ENCODE measurements at regions not wholly inside any gene's neighbourhood (a gene's known extent, or its start where the extent isn't known, plus 50 kb on each side); places are given as distances from the start of the nearest gene placed in this dataset.

DNA sequence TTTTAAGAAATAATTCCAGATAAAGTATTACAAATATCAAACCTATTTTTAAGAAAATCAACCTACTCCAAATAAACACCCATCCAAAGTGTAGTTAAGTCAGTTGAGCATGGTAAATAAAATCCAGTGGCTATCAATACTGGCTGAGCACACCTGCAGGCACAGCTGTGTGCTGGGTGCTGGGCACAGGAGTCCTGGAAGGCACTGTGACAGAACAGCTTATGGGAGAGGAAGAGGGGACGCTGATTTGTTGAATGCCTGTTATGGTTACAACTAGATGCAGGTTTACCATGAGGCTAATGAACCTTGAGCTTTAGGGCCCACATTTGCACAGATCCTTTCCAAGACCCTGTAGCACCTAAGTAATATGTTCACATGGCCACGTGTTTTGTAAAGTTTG is 202.7 kb downstream of the MTX2 start:
- no peak for DNase-seq

DNA sequence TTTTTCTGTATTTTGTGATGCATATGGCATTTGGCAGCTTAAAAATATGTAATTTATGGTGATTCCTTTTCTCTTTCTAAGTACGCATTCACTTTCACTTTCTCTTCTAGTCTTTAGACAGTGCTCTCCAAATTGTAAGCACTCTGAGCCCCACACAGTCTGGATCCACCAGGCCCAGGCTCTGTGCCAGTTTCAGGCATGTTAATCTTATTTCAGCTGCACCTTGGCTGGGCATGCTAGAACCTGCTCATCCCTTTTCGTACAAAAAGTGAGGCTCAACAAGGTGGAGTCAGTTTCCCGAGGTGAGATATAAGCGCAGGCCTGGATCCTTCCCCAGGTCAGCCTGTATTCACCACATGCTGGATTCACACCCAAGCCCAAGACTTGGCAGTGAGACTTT is 203.9 kb downstream of the MTX2 start:
- DNase-seq: no peak

DNA sequence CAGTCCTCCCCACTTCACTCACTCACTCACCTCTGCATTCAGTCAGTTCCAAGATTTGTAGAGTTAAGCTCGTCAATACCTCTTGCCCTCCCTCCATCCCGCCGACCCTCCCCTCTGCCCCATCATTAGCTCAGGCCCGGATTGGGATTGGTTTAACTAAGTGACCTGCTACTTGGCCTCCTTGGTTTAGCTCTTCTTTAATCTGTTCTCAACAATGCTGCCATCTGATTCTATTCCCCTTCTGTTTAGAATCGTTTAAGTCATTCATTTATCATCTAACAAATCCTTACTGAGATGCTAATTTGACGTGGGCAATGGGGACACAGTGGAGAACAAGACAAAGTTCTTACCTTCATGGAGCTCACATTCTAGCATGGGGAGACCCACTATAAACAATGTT is 204.6 kb downstream of the MTX2 start:
- DNase-seq: no peak

DNA sequence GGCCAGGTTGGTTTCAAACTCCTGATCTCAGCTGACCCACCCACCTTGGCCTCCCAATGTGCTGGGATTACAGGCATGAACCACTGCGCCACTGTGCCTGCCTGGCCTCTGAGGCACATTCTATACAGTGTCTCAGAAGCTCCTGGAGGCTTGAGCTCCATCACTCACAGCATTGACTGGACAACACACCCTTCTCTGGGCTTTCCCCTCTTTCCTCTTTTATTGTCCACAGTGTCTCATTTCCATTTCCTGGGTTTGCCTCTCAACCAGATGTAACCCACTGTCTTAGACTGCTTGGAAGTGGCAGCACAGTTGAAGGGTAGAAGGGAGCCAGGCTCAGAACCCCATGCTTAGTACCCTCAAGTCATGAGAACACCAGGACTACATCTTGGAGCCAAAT is 208.1 kb downstream of the MTX2 start:
- no peak for DNase-seq

DNA sequence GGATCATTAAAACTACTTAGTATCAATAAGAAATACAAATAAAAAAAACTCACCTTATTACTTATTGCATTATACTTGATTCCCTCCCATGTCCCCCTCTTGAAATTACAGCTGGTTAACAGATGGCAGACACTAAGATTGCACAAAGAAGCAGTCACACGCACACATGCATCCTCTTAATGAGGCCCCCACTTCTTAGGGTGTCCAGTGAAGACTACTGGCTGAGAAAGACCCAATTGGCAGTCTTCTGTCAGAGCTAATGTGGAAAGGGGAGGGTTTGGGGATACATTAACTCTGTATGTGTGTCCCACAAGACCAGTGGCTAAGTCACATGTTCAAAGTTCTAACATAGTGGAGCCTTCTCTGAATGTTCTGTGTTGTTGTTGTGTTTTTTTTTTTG is 210.7 kb downstream of the MTX2 start:
- DNase-seq: no peak

DNA sequence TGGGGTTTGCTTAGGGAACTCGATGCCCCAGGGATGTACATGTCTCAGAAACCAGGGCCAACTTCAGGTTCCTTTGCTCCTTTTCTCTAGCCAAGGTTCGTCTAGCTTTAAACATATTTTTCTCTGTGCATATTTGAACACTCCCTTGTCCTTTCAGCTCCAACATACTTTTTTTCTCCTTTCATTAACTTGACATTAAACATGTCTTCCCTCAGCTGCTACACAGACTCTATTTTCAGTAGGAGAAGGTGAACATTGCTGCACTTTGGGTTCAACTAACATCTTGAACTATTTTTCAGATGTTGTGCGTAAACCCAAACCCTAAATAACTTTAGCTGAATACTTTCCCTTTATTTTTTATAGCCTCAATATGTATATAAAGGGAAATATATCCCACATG is 212.9 kb downstream of the MTX2 start:
- no peak for DNase-seq

DNA sequence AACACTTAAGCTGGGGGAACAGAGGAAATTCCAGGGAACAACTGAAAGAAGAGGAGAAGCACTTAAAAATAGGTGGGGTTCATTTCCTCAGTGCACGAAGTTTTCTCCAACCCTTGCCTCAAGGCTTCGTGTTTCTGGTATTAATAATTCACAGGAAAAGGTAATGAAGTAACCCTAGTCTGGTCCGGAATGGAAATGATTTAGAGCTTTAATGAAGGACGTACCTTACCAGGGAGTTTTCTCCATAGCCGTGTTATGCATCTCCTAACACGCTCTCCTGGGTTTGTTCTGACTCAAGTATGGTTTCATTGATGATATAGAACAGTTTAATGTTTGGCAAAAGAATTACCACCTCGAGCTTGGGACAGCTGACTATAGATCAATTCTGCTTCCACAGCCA is 214.2 kb downstream of the MTX2 start:
- no peak for DNase-seq

DNA sequence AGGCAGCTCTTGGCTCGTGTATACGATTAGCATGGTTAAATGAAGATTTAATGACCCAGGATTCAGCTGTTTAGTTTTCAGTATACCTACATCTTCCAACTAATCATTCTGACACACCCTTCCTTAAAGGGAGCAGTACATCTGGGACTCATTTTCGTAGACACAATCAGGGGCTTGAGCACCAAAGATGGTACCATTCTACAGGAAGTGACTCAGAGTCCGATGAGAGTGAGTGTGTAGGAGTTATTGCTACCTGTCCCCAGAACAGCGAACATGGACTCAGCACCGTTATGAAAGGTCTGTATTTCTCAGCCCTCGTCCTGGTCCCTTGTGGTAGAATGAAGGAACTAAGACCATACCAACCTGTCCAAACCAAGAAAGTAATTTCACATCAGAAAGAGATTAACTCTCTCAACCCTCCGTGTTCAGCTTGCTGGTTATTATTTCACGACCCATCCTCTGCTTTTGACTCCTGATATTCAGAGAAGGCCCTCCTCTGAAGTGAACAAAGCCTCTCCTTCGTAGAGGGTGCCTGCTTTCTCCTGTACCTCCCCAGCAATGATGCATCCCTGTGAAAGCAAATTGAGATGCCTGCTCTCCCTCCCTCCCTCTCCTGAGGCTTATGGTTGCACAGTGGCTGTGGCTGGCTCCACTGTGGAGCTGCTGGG is 214.8 kb downstream of the MTX2 start:
- no peak for DNase-seq

DNA sequence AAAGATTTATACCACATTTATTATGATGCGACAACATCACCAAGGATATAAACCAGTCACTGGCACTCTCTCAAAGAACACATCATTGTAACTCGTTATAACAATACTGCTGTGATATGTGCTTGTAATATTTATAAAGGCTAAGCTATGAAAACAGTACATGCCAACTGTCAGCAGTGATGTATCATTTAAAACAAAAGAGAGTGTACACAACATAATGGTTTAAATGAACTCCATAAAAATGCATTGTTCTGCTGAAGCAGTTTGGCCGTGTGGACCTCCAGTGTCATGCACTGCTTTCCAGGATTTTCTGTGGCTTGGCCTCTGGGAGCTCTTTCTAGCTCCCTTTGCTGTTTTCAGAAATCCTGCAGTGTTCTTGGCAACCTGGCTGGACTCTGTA is 215.6 kb downstream of the MTX2 start:
- DNase-seq: no peak

DNA sequence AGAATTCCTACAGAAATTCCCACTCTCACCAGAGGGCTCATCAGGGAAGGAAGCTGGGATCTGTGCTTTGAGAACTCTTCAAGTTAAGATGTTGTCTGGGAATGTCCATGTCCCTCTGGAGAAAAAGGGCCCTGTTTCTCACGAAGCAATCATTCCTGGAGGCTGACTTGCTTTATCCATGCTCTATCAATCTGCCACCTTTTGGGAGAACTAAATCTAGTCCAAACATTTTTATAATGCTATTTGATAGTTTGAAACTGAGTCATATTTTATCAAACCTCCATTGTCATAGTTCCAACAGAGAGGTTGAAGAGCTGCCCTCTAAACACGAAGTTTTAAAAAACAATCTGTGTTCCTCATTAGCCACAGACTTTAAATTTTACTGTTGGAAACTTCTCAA is 219.2 kb downstream of the MTX2 start:
- DNase-seq: no peak

DNA sequence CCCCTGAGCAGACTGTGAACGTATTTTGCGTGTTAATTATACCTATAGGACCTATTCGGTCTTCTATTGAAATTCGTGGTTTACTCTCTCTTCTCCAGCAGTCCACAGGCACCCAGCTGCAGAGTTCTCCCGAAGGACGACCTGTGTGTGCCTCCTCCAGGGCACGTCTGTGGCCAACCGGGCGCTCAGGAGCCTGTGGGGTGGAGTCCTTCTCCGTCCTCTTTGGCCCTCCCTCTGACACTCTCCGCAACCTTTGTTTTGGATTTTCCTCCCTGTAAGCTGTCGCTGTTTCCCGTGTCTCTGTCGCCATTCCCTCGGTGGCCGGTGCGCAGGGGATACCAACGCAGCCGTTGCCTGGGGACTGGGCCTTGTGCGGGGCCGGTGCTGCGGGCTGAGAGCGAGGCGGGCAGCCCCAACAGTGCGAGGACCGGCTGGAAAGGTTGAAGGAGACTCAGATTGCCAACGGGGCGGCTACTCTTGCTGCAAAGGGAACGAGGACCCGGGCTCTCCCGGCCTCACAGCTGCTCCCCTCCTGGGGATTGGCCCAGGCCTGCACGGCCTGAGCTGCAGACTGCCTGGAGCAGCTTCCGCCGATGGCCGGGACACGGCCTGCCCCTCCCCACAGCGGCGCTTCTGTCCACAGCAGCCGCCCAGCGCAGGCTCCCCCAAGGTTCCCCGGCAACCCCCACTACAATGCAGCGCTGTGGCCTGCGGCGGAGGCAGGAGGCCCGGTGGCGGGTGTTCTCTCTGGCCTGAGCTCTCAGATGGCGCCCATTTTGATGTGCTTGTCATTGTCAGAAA is 221.0 kb downstream of the MTX2 start:
- no peak for DNase-seq

DNA sequence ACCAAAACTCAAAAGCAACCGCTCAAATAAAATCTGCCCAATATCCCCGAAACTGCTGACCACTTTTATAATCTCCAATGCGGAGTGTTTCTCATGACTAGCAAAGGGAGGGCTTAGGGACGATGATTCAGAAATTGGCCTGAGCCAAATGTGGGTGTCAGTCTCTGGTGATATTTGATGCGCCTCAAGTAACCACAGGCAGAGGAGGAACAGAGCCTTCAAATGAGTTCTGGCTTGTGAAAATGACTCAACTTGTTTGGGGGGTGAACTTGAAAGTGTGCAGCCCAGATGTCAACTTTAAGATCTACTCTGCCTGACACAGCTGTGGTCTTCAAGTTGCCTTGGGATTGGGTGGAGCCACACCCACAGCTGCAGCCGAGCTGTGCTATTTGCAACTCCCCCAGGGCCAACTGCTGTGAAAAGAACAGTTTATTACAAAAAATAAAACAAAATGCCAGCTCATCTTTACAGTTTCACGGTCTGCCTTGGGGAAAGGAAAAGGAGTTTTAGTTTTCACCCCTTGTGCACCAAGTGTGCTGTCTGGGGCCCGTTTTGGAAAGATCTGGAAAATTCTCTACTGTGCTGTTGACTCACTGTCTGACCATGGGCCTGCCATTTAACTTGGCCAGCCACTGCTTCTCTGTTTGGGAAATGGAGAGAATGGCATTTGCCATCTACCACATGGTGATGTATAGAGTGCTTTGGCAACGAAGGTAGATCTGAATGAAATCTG is 222.1 kb downstream of the MTX2 start:
- no peak for DNase-seq

DNA sequence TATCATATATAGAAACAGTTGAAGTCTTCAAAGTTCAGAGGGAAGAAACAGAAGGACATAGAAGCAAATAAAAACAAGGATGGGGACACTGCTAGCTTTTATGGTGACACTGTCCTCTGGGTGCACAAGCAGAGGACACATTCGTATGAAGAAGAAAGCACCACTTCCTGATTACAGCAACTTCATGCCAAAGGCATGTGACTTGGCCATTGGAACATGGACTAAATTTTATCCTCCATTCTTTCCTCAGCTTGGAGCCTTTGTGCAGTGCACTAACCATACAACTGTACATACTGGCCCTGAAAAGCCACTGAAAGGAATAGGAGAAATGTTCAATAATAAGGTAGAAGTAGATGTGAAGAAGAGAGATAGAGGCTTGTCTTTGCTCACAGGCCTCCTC is 223.3 kb downstream of the MTX2 start:
- no peak for DNase-seq

DNA sequence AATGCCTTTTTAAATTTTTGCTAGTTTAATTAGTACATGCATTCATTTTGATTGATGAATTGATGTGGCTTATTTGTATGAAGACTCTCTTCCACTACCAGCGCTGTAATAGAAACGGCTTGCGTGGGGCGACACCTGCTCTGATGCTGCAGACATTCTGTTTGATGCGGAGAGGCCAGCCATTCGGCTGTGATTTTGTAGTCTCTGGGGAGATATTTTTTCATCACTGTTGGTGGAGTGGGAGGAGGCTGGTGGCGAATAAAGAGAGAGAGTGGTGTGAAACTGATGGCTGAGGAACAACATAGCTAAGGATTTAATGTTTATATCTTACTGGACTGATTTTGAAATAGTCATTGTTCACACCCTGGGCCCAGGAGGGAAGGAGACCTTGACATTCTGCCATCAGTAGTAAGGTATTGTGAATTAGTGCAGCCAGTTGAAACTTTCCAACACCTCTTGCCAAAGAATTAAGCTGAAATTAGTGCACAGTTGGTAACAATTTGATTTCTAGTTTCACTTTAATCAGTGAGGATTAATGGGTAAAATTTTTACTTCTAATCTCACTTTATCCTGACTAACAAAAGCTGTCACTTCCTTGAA is 224.1 kb downstream of the MTX2 start:
- DNase-seq: no peak

DNA sequence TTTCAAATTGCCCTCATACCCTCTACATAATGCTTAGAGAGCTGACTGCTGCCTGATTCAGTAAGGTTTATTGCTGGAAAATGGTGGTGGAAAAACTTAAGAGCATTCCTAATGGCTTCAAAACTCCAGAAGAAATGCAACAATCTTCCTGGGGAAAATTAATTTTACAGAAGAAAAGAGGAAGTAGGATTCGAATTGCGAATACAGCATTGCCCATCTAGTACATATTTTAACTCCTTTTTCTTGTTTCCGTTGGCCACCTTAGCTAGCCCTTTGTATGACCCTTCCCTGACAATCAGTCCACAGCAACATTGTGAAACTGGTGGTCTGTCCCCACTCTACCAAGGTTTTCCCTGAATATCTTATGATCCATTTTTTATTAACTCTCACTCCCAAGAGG is 224.7 kb downstream of the MTX2 start:
- no peak for DNase-seq

DNA sequence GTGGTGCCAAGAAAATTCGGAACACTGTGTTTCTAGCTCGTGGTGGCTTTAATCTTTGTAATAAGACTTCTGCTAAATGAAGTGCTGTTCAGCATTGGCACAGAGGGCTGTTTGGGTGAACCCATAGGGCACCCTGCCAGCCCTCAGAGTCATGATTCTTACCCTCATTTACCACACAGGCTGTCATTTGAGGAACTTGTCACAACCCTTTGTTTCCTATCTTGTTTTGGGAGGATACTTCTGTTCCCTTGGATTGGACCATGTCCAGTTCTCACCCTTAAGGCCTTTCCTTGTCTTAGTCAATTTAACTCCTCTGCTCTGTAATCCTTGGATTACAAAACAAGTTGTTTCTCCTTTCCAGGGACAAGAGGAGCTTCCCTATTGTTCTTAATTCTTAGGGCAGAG is 225.7 kb downstream of the MTX2 start:
- DNase-seq: no peak

DNA sequence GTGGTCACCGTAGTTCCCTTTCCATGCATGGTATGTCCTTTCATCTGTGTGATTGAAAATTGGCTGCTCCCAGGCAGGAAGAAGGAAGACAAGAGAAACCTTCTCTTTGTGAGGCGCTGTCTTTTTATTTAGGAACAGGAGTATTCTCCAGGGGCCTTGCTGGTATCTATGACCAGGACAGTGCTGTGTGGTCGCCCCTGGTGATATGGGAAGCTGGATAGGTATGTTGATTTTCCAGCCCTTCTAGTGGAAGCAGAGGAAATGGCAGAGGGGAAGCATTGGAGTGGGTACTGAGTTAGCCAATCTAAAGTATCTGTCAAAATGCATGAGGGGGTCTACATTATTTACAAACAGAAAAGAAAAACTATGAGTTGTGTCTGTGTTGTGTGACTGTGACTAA is 226.6 kb downstream of the MTX2 start:
- DNase-seq: no peak

DNA sequence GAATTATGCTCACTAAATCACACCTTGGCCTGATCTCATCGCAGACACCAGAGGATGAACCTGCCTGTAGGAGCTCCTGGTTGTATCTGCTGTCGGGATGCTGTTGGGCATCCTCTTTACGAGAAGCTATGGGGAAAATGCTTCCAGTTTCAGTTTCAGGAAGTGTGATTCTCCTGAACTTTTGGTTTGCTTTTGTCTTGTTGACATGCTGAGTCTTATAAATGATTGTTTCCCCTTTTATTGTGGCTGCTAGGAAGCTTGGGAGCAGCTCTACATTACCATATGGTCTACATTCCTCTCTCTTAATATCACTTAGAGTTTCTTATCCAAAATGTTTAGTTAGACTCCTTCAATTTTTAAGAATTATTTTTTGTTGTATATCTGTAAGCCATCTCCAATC is 227.5 kb downstream of the MTX2 start:
- no peak for DNase-seq

DNA sequence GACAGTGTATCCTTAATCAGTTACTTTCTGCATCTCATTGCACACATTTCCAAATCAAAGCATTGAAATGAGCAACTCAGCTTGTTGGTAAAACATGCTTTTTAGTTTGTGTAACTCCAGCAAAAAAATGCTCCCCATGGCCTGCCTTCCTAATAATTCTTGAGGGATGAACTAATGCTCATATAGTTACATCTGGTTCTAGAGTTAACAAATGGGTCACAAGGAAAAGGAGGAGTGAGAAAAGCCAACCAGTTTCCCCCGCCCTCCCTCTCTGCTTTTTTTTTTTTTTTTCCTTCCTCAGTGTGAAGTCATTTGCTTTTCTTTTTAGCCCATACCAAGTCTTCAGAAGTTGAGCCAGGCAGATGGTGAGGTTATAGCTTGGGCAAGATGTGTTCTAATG is 231.7 kb downstream of the MTX2 start:
- DNase-seq: no peak

DNA sequence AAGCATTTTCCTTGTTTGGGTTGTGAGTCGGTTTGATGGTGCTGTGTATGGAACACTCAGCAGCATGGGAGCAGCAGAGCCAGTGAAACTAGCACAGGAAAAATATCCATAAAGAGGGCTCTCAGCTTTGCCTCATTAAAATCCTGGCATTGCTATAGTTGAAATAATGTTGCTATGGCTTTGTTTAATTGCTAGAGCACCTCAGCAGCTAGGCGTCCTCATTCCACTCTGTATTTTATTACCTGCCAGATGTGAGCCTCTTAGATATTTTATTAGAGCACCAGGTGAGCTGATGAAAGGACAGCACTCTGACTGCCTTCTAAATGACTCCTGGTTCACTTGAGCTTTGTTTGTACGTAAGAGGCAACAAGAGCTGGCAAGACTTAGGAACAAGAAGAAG is 232.4 kb downstream of the MTX2 start:
- no peak for DNase-seq

DNA sequence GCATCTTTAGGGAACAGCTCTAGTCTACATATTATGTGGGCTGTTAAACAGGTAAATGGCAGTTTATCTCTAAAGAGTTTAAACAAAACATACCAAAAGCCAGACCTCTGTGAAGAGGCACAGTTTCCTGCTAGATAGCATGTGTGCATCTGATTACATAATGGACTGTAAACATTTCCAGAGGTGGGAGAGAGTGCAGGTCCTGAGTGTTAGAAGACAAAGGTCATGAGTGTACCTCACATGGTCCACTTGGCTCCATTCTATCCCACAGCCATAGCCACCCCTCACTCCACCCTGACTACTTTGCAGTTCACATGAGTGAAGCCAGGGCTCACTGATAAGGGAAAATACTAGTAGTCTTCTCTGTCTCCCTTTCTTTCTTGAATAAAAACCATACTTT is 233.4 kb downstream of the MTX2 start:
- no peak for DNase-seq

DNA sequence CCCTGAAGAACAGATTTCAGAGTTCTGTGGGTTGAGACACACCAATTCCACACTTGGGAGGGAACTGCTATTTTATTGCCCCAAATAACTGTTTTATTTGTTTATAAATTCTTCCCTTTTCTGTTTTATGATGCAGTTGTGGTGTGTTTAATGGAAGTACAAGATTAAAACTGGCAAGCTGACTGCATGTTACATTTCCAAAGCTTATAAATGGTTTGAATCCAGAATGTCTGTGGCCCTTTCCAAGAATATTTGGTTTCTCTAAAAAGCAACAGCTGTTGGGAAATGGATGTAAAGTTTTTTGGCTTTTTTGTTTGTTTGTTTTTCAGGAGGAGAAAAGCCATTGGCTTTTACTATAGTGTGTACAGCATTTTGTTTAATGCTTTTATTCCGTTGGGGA is 234.5 kb downstream of the MTX2 start:
- DNase-seq: no peak

DNA sequence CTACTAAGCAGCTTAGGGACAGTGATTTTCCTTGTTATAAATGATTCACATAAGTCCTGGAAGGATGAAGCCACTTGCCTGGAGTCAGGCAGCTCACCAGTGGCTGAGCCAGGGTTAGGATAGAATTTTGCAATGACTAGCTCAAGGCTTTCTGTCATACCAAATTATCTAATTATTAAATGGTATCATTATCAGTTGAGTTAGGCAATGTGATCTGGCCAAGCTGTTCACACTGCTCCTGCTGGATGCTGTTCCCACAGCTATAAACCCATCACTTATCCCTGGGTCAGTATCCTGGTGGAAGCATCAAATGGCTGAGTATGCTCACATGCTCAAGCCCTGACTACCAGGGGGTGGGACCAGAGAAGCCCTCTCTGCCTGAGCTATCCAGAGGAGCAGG is 235.2 kb downstream of the MTX2 start:
- DNase-seq: no peak

DNA sequence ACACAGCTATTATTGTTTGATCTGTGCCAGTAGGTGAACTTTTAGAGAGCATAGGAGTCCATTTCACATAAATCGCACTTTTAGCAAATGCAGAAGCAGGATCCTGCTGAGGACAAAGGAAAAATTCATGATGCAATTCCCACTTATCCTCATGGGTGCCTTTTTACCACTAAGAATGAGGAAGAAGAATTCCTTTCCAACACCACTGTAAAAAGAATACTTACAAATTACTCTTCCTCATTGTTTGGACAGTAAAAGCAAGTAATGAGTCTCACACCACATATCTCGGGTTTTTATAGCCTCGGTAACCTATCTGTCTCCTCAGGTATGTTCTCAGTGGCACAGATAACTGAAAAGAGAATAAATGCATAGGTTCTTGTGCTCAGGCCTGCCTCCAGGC is 238.5 kb downstream of the MTX2 start:
- DNase-seq: no peak
